ENCODE measurements at regions not wholly inside any gene's neighbourhood (a gene's known extent, or its start where the extent isn't known, plus 50 kb on each side); places are given as distances from the start of the nearest gene placed in this dataset.

DNA sequence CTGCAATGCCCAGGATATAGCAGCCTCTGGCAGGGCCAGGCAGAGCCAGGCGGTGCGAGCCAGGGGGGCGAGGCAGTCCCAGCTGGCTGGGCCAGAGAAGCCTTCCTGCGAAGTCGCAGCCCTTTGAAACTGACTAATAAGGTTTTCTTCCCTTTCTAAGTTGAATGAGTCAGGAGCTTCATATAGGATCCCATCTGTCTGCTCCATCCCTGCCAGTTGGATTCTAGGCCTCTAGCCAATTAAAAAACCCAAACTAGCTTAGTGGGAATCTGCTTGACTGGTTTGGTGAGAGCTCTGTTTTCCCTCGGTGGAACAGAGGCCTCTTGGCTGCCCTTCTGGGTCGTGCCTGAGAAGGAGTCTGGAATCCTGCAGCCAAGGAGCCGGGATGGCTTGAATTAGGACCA is 70.1 kb upstream of the RAPGEF1 start:
- DNase-seq: no peak

DNA sequence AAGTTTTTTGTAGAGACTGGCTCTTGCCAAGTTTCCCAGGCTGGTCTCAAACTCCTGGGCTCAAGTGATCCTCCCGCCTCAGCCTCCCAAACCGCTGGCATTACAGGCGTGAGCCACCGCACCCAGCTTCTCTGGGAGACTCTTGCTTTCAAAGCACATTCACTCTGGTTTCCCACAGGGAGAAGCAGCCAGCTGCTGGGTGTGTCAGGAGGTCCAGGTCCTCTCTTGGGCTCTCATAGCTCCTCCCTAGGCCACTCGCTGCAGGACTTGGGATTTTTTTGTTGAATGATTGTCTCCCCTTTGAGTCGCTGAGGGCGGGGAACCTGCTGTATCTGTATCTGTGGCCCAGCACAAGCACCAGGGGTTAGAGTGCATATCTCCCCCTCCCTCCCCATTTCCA is 68.4 kb upstream of the RAPGEF1 start:
- DNase-seq: no peak

DNA sequence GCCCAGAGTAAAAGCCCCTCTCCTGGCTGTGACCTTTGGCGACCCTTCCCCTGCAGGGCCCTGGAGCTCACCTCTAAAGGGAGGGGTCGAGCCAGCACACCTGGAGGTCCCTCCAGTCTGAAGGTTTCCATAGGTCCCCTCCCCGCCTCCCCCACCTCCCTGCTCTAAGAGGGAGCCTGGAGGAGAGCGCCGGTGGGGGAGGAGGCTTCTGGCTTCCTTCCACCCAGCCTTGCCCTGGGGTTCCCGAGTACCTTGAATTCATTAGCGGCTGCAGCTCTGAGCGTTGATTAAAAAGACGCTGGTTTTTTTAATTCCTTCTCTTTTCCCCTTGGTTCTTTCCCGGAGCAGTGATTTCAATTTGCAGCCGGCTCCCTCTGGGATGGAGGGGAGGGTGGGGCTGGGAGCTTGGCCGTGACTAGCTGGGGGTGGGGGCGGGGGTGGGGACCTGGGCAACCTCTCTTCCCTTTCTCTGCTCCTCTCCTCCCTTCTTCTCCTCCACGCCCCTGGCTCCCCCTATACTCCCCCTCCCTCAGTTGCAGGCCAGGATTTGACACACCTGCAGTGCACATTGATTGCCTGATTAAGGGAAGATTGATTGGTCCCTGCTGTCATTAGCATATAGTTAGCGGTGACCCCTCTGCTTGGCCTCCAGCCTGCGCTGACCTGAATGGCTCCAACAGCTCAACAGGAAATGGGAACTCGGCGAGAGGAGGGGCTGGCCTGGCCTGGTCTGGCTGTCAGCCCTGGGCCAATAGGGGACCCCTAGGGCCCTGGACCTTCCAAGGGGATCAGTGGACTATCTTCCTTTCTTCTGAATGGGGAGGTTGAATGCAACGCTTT is 67.5 kb upstream of the RAPGEF1 start:
- no peak for DNase-seq

DNA sequence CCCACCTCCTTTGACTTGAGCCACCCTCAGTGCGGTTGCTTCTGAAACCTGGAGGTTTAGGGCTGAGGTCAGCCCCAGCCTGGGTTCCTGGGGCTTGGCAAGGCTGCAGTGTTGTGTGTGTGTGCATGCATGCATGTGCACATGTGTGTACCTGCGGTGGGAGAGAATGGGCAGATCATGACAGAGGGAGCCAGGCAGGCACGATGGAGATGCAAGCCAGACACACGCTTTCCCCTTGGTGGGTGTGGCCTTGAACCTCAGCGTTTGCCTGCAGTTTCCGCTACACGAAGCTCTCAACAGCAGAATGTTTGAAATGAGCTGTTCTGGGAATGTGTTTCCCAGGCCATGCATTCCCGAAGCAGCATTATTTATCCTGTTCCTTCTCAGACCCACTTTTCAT is 65.9 kb upstream of the RAPGEF1 start:
- DNase-seq: no peak

DNA sequence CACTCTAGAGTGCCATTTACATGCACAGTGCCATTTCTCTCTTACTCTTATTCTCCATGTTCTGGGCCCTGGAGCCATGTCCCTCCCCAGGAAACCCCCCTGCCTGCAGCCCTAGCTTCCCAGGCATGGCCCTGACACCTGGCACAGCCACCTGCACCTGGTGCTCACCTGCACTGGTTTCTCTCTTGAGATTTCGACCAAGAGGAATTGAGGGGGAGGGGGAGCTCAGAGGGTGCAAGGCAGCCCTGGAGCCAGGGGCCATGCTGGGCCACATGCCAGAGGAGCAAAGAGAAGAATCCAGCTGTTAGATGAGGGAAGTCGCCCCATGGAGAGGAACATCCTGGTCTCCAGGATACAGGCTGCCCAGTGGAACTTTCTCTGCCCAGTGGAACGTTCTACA is 65.0 kb upstream of the RAPGEF1 start:
- peak; percentile 58 for DNase-seq

DNA sequence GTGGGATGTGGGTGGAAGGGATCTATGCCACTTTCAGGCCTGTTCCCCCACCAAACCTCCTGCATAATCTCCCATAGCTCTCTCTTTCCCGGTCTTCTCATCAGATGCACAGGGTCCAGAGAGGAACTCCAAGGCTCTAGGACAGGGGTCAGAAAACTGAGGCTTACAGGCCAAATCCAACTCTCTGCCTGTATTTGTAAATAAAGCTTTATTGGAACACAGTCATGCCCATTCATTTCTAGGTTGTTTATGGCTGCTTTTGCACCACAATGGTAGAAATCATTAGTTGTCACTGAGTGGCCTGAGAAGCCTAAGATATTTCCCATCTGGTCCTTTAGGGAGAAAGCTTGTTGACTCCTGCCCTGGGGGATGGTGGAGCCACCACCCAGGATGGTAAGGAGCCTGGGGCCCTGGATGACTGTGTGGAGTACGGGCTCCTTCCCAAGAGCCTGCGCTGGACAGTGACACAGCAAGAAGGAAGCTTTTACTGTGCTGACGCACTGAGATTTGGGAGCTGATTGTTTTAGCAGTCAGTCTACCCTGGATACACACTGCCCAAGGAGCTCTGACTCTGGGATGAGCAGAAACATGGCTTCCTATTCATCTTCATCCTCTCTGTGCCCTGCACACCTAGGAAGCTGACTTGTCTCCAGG is 64.0 kb upstream of the RAPGEF1 start:
- DNase-seq: no peak

DNA sequence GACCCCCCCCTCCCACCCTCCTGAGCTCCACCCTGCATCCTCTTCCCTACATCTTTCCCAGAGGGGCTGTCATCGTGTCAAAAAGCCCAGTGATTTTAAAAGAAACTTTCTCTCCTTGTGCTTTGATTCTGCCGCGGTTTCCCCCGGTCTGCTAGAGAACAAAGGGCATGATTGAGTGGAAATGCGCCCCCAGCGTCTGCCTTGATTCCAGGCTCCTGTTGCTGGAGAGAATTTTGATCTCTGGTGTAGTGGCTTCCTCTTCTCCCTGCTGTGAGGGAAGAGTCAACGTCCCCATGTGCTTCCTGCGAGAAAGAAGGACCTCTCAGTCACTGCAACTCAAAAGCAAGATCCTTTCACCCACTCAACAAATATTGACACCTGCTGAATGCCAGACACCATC is 61.9 kb upstream of the RAPGEF1 start:
- DNase-seq: no peak

DNA sequence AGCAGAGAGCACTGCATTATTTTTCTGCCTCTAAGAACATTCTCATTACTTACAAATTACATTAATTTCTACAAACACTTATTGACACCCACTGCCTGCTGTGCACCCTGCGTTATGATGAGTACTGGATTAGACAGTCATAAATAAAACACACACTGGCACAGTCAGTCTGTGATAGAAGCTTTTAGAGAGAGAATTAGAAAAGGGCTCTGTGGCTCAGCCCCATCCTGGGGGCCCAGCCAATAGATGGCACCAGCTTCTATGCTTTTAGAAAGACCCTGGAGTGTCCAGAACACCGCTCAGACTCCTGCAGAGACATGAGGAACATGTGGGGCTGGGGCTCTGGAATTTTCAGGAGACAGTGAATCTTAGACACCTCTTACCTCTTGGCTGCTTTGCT is 61.0 kb upstream of the RAPGEF1 start:
- no peak for DNase-seq

DNA sequence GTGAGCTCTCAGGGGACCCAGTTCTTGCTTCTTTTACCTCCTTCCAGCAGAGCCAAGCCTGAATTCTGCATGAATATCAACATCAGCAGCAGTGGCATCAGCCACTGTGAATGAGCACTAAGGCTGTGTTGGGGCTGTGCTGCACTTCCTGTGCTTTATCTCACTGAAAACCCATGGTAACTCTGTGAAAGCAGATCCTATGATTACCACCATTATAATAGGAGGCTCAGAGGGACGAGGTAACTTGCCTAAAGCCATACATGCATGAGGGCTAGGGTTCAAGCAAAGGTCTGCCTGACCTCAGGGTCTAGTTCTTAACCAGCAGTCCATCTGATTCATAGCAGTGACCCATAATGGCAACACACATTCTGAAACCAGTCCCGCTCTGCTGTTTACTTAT is 60.5 kb upstream of the RAPGEF1 start:
- DNase-seq: no peak

DNA sequence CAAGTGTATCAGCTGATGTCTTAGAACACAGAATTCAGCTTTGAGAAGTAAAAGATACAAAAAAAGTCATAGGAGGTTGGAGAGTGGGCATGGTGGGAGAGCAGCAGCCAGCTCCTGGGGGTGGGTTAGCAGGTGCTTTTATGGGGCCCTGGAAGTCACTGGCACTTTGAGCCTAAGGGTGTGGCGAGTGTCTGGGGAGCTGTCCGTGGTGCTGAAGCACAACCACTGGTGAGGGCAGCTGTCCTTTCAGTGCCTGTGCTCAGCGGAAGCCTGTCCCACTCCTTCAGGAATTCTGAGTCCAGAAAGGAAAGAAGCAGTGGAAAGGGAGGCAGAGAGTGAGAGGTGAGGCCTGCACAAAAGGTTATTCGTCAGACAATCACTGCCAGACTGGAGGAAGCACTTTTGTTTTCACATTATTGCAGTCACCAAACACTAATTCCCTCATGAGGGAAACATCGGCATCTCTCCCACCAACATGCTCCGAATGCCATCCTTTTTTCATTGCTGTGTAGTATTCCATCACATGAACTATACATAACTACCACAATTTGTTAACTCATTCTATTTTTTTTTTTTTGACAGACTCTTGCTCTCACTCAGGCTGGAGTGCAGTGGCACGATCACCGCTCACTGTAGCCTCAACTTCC is 59.4 kb upstream of the RAPGEF1 start:
- DNase-seq: no peak

DNA sequence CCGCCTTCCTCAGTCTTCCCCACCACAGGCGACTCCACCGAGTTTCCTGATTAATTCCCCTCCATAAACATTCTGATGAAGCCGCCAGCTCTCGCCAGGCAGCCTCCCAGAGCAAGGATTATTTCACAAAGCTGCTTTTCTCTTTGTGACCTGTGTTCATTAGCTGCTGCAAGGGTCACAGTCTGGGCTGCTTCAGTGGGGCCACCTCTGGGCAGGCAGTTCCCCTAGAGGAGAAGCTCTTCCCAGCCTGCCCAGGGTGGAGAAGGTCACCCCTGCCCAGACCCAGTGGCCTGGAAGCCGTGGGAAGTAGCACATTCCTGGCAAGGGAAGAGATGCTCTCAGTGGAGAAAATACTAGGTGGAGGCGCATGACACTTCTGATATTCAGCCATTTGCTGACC is 58.4 kb upstream of the RAPGEF1 start:
- no peak for DNase-seq

DNA sequence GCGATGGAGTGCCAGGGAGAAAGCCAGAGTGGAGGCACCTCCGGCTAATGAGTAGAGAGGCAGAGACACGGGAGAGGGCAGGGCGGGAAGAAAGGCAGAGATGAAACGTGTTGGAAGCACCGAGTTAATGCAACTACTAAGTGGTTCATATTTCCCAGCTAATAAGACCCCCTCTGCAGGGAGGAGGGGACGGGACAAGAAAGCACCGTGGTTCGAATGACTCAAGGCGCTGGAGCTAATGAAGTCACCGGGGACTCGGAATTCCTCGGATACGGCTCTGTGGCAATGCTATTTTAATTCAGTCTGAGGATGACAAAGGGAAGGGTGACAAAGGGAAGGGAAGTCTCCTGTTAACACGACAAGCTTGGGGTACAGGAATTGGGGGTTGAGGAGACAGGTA is 54.5 kb upstream of the RAPGEF1 start:
- DNase-seq: no peak

DNA sequence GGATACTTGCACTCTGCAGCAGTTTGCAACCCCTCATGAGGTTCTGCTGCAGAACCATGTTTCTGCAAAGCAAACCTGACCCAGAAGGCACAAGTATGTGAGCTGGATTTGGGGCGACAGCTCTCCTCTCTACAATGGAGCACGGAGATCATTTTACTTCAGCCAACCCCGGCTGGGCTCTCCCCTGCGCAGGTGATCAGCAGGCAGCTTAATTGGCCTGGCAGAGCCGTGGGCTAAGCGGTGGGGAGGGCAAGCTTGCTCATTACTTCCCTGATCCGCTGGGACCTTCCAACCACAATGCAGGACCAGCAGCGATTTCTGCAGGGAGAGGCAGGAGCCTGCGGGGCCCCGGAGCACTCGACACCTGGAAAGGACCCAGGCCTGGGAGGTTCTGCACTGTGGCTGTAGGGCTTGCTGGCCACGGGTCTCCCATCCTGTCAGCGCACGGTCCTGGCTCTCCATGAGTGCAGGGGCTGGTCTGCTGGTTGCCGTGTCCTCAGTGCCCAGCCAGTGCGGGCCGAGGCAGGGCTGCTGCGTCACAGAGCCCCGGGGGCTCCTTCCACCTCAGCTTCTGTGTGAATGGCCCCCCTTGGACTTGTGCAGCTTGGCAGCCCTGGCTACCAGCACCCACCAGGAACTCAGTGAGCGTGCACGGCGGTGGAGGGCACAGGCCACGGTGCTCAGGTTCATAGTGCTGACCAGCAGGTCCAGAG is 51.8 kb upstream of the RAPGEF1 start:
- DNase-seq: no peak
